ENCODE measurements at regions not wholly inside any gene's neighbourhood (a gene's known extent, or its start where the extent isn't known, plus 50 kb on each side); places are given as distances from the start of the nearest gene placed in this dataset.

GRCh38 chr6:91392951-91393350 is 806.1 kb upstream of the MAP3K7 start:
- H3K4me2 ChIP-seq (ENCODE audit: control insufficient read depth, extremely low read depth, insufficient read depth, low read depth, low read length), result no peak overlapping the region
- H2AFZ ChIP-seq (ENCODE audit: control insufficient read depth, low read length), result no peak overlapping the region
- H4K20me1 ChIP-seq (ENCODE audit: control insufficient read depth, extremely low read depth, insufficient read depth, low read length), result no peaks in the 10 kb centered on the region
- no peak overlapping the region for H3K27ac ChIP-seq (ENCODE audit: control insufficient read depth, insufficient read depth, low read length)
- H3K4me3 ChIP-seq (ENCODE audit: control insufficient read depth in 2 of 3, extremely low read depth in 1 of 3, insufficient read depth in 2 of 3, low read depth in 1 of 3, low read length in 3 of 3), result no peak overlapping the region
- DNase-seq (ENCODE audit: low read depth, low spot score) (no peak), FAIRE-seq (no peak)
- H3K9me3 ChIP-seq (ENCODE audit: control insufficient read depth, low read depth, low read length), result no peaks in the 10 kb centered on the region
- dilution Hi-C loops (cut with MboI; ENCODE audit: extremely low pct_ligation_motif_present, low sequenced_read_pairs), result no loop called here
- no peaks in the 10 kb centered on the region for H3K36me3 ChIP-seq (ENCODE audit: control insufficient read depth in 2 of 2, extremely low read depth in 1 of 2, insufficient read depth in 2 of 2, low read length in 2 of 2)
- H3K4me1 ChIP-seq (ENCODE audit: control insufficient read depth, extremely low read depth, insufficient read depth, low read length), result no peaks in the 10 kb centered on the region
- H3K9me1 ChIP-seq (ENCODE audit: control insufficient read depth, extremely low read depth, insufficient read depth, low read length), result no peaks in the 10 kb centered on the region
- H3K9ac ChIP-seq (ENCODE audit: control insufficient read depth, extremely low read depth, insufficient read depth, low read length), result no peak overlapping the region
- H3K79me2 ChIP-seq (ENCODE audit: control insufficient read depth, insufficient read depth, low read length), result no peaks in the 10 kb centered on the region
- TF ChIP-seq CTCF (optimal IDR thresholded peaks at IDR 0.05 in 1 of 3, IDR thresholded peaks at IDR 0.05 in 1 of 3, conservative IDR thresholded peaks at IDR 0.05 in 1 of 3; ENCODE audit: extremely low read depth in 1 of 3, insufficient read depth in 2 of 3, low read length in 3 of 3) (no peak), EZH2 (IDR thresholded peaks at IDR 0.05; ENCODE audit: low read length) (no peak)
- H3K27me3 ChIP-seq (ENCODE audit: control insufficient read depth, extremely low read depth, insufficient read depth, low read length), result no peaks in the 10 kb centered on the region

DNA sequence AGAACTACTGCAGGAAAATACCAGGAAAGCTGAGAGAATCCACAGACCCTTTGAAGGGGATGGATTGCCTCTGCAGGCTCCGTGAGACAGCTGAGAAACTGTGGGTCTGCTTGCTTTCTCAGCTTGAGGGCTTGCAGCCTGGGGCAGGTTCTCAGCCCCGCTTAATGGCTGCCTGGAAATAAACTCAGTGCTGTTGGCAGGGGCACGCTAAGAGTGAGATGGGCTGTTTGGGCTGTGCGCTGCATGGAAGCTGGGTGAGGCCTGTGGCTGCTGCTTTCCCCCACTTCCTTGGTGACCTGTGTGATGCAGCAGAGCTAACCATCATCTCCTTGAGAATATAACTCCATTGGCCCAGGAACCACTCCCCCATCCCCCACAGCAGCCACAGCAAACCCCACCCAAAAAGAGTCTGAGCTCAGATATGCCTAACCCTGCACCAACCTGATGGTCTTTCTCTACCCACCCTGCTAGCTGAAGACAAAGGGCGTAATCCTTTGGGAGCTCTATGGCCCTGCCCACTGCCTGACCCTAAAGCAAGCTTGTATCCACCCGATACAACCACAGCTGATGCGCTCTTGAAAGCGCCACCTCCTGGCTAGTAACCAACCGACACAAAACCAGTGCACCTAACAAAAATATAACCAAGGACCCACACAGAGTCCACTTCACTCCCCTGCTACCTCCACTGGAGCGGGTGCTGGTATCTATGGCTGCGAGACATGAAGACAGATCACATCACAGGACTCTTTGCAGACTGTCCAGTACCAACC is 800.6 kb upstream of the MAP3K7 start:
- Histone ChIP-seq H3K36me3 (ENCODE audit: control insufficient read depth in 2 of 2, extremely low read depth in 1 of 2, insufficient read depth in 2 of 2, low read length in 2 of 2) (no peaks in the 10 kb centered on the region), H3K4me3 (ENCODE audit: control insufficient read depth in 2 of 3, extremely low read depth in 1 of 3, insufficient read depth in 2 of 3, low read depth in 1 of 3, low read length in 3 of 3) (no peak overlapping the region), H4K20me1 (ENCODE audit: control insufficient read depth, extremely low read depth, insufficient read depth, low read length) (no peaks in the 10 kb centered on the region), H3K9me1 (ENCODE audit: control insufficient read depth, extremely low read depth, insufficient read depth, low read length) (no peaks in the 10 kb centered on the region), H3K9ac (ENCODE audit: control insufficient read depth, extremely low read depth, insufficient read depth, low read length) (no peak overlapping the region), H3K9me3 (ENCODE audit: control insufficient read depth, low read depth, low read length) (no peaks in the 10 kb centered on the region), H3K27me3 (ENCODE audit: control insufficient read depth, extremely low read depth, insufficient read depth, low read length) (no peaks in the 10 kb centered on the region), H3K4me2 (ENCODE audit: control insufficient read depth, extremely low read depth, insufficient read depth, low read depth, low read length) (no peak overlapping the region), H2AFZ (ENCODE audit: control insufficient read depth, low read length) (no peak overlapping the region), H3K79me2 (ENCODE audit: control insufficient read depth, insufficient read depth, low read length) (no peaks in the 10 kb centered on the region), H3K27ac (ENCODE audit: control insufficient read depth, insufficient read depth, low read length) (no peak overlapping the region), H3K4me1 (ENCODE audit: control insufficient read depth, extremely low read depth, insufficient read depth, low read length) (no peaks in the 10 kb centered on the region)
- DNase-seq (ENCODE audit: low read depth, low spot score), result no peak
- no peak for FAIRE-seq
- no peak for TF ChIP-seq CTCF (optimal IDR thresholded peaks at IDR 0.05 in 1 of 3, IDR thresholded peaks at IDR 0.05 in 1 of 3, conservative IDR thresholded peaks at IDR 0.05 in 1 of 3; ENCODE audit: extremely low read depth in 1 of 3, insufficient read depth in 2 of 3, low read length in 3 of 3)
- no peak for TF ChIP-seq EZH2 (IDR thresholded peaks at IDR 0.05; ENCODE audit: low read length)
- dilution Hi-C loops (cut with MboI; ENCODE audit: extremely low pct_ligation_motif_present, low sequenced_read_pairs), result no loop called here

Data from keratinocyte (primary cell).